DMS114 treated with DMSO at 0.1 percent for 48 hours (cell line): ENCODE measurements at regions not wholly inside any gene's neighbourhood (a gene's known extent, or its start where the extent isn't known, plus 50 kb on each side); places are given as distances from the start of the nearest gene placed in this dataset.

ENCODE experiments used
- DNase-seq: peaks from one replicate; lab custom pipeline; 2025; ENCODE audit not compliant: unreplicated experiment; lab: John Stamatoyannopoulos, UW

GRCh38 chr14:38904959-38905358, 198.1 kb downstream of the SEC23A start:
- no peak for DNase-seq

GRCh38 chr14:38901791-38902190, 201.2 kb downstream of the SEC23A start:
- DNase-seq = no peak

GRCh38 chr14:38900887-38901286, 202.1 kb downstream of the SEC23A start:
- DNase-seq = no peak

- no peak for DNase-seq
These were observed 215.3 kb downstream of the SEC23A start for GRCh38 chr14:38887696-38888095.

GRCh38 chr14:38884109-38884508, 218.9 kb downstream of the SEC23A start:
- no peak for DNase-seq

GRCh38 chr14:38883127-38883526, 219.9 kb downstream of the SEC23A start:
- no peak for DNase-seq

GRCh38 chr14:38882533-38882932, 220.5 kb downstream of the SEC23A start:
- no peak for DNase-seq

GRCh38 chr14:38880643-38881524, 222.2 kb downstream of the SEC23A start:
- no peak for DNase-seq

- no peak for DNase-seq
These were observed 225.2 kb downstream of the SEC23A start for GRCh38 chr14:38877744-38878388.

GRCh38 chr14:38874721-38875120, 228.3 kb downstream of the SEC23A start:
- no peak for DNase-seq

- DNase-seq = no peak
These were observed 229.0 kb downstream of the SEC23A start for GRCh38 chr14:38873941-38874612.

GRCh38 chr14:38870296-38870836, 232.7 kb downstream of the SEC23A start:
- DNase-seq = no peak

- no peak for DNase-seq
These were observed 234.4 kb downstream of the SEC23A start for GRCh38 chr14:38868399-38869290.

- peak; percentile 24 for DNase-seq
These were observed 235.4 kb downstream of the SEC23A start for GRCh38 chr14:38867561-38868150.

- DNase-seq = no peak
These were observed 236.6 kb downstream of the SEC23A start for GRCh38 chr14:38866461-38866860.

- DNase-seq = no peak
These were observed 240.7 kb downstream of the SEC23A start for GRCh38 chr14:38862366-38862765.

GRCh38 chr14:38860530-38860929, 242.5 kb downstream of the SEC23A start:
- no peak for DNase-seq

- DNase-seq = no peak
These were observed 246.2 kb downstream of the SEC23A start for GRCh38 chr14:38856798-38857197.

- no peak for DNase-seq
These were observed 247.5 kb downstream of the SEC23A start for GRCh38 chr14:38855513-38855912.

- DNase-seq = no peak
These were observed 251.9 kb downstream of the SEC23A start for GRCh38 chr14:38851111-38851510.
